Keratinocyte (primary cell): ENCODE measurements at regions not wholly inside any gene's neighbourhood (a gene's known extent, or its start where the extent isn't known, plus 50 kb on each side); places are given as distances from the start of the nearest gene placed in this dataset.

Experiments
- CTCF ChIP-seq, 3 experiments: IDR thresholded peaks in 1 of 3; conservative IDR thresholded peaks in 1 of 3; optimal IDR thresholded peaks in 1 of 3; 2 replicates in 2 of 3; 3 replicates in 1 of 3; pipeline versions ENCODE3 to v1.5.1; 2011; ENCODE audit warnings: low read length in 3 of 3, mild to moderate bottlenecking in 3 of 3, moderate library complexity in 2 of 3, control low read depth in 1 of 3, inconsistent platforms in 1 of 3; ENCODE audit not compliant: insufficient read depth in 2 of 3; ENCODE audit errors: extremely low read depth in 1 of 3
- EZH2 ChIP-seq: IDR thresholded peaks from one replicate; pipeline ENCODE4 v1.6.1; 2012; ENCODE audit warnings: inconsistent platforms, mild to moderate bottlenecking, low read length, moderate library complexity

- TF ChIP-seq CTCF (optimal IDR thresholded peaks at IDR 0.05 in 1 of 3, IDR thresholded peaks at IDR 0.05 in 1 of 3, conservative IDR thresholded peaks at IDR 0.05 in 1 of 3; ENCODE audit: extremely low read depth in 1 of 3, insufficient read depth in 2 of 3, low read length in 3 of 3) = no peak
- TF ChIP-seq EZH2 = no peak
Observed at GRCh38 chr5:12845549-12846159, 941.4 kb upstream of the CTNND2 start.
